ENCODE measurements at regions not wholly inside any gene's neighbourhood (a gene's known extent, or its start where the extent isn't known, plus 50 kb on each side); places are given as distances from the start of the nearest gene placed in this dataset.
"Not testable (repeated sequence)": the region's sequence is repeated elsewhere in the genome, so short reads cannot be mapped to it uniquely, and the experiment has no call there.

DNA sequence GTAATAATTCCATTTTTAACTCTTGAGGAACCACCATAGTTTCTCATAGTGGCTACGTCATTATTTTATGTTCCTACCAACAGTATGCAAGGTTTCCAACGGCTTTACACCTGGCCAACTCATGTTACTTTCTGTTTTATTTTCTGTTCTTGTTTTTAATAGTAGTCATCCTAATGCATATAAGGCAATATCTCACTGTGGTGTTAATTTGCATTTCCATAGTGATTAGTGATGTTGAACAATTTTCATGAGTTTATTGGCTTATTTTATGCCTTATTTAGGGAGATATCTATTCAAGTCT is 465.5 kb upstream of the KLF6 start:
- no peak for DNase-seq

DNA sequence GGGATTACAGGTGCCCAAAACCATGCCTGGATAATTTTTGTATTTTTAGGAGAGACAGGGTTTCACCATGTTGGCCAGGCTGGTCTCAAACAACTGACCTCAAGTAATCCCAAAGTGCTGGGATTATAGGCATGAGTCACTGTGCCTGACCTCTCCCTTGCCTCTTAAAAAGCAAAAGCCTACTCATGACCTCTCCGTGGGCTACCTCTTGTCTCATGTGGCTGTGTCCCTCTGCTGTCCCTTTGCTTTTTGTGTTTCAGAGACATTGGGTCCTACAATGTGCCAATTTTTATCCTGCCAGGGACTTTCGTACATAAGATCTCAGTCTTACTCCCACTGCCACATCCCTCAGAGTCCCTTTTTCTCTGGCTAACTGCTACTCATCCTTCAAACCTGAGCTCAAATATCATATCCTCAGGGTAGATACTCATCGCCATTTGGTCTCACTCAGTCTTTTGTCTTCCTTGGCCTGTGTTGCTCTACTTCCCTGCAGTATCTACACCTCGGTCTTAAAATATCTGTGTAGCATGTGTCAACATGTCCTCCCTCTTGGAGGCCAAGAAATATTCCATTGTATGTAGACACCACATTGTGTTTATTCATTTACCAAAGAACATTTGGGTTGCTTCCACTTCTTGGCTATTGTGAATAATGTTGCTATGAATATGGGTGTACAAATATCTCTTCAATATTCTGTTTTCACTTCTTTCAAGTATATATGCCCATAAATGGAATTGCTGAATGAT is 465.0 kb upstream of the KLF6 start:
- DNase-seq: no peak

DNA sequence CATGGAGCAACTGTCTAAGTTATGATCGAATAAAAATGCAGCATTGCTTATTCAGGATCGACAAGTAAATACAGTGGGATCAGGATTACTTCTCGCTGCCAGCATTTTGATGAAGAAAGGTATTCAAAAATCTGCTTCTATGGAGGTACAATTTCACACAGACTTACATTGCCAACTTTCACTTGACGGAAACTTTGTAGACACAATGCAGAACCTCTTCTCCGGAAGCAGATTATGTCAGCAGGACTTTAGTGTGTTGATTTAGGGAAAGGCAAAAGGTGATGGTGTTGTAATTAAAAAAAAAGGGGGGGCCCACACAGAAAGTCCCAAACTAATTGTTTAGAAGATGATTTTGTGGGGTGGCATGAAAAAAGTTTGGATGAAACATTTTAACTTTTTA is 462.4 kb upstream of the KLF6 start:
- no peak for DNase-seq

DNA sequence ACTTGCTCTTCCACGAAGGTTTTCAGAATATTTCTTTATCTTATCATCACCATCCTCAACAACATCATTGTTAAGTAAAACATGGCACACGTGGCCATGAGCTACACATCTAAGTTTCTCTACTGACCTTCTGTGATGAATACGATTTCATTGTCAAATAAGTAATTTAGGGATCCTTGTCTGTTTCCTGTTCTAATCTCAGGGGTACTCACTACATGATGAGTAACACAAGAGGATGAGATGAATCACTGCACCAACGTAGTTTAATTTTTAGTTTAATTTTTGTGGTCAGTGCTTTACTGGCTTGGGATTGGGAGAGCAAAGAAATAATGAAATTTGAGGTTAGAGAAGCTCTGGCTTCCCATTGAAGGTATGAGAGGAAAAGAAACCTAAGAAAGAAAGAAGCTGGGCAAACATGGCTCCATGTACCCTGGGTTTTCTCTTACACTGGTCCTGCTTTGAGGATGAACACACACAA is 461.9 kb upstream of the KLF6 start:
- no peak for DNase-seq

DNA sequence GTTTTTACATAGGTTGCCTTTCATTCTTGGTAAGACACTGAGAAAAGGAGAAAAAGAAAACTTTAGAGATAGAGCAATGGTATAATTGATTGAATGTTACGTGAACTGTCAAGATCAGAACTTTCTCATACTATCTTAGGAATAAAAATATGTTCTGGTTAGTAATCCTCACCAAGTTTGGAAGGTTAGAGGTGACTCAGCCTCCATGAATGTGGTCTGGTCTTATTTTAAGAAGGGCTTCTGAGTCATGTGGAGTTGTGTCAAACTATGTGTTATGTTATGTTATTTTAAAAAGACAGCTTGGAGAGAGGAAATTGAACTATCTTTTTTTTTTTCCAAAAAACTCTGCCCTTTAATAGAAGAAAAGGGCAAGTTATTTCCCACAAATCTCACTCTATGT is 458.6 kb upstream of the KLF6 start:
- DNase-seq: no peak

DNA sequence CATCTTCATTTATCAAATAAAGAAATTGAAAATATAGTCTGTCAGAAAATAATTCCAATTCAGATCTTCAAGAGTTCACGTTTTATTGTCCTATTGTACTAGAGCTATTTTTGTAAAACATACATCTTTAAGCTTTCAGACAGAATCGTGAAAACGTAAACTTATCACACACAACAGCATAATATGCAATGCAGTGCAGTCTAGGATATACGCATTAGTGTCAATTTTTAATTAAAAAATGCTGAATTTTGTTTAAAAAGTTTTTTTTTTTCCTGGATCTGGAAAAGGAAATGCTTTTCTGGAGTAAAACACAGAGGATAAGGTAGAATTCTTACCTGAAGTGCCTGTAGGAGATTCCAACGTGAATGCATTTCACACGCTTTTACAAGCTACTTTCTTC is 458.2 kb upstream of the KLF6 start:
- DNase-seq: no peak

DNA sequence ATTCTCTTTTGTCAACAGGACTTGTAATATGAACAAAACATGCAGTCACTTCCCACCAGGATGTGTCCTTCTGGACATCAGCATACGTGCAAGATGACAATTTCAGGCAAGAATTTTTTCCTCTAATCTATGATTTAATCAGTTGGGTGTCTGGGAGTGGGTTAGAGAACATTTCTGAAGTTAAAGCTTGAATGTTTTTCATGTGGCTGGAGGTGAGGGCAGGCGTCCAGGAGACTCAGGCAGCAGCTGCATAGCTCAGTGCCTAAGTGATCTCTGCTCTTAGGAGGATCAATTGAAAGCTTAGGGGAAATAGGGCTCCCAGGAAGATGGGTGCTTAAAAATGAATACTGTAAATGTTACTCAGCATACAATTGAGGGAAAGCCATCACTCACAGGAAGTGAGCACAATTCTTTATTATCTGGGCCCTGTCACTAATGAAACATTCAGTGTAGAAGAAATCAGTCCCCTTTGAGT is 457.6 kb upstream of the KLF6 start:
- DNase-seq: no peak

DNA sequence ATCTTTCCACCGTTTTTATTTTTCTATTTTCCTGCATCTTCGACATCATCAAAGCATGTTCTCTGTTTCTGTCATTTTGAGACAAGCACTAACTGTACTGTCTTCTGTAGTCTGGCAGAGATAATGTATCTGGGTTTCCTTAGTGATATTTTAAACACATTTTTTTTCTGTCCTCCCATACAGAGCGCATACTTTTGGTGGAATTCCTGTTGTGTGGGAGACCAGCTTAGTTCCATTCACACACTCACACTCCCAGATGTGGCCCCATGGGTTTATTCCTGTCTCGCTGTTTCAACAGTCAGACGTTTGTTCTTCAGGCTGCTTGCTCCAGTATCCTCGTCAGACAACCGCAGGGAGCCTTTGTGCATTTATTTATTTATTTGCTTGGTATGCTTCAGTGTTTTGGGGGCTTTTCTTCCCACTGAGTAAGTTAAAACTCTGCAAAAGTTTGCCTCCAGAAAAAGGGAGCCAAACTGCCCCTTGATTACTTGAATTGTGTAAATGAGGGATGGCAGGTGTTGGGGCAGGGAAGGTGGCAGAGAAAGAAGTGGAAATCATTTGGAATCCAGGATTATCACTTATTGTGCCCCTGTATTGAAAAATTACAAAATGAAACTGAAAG is 456.8 kb upstream of the KLF6 start:
- DNase-seq: no peak

DNA sequence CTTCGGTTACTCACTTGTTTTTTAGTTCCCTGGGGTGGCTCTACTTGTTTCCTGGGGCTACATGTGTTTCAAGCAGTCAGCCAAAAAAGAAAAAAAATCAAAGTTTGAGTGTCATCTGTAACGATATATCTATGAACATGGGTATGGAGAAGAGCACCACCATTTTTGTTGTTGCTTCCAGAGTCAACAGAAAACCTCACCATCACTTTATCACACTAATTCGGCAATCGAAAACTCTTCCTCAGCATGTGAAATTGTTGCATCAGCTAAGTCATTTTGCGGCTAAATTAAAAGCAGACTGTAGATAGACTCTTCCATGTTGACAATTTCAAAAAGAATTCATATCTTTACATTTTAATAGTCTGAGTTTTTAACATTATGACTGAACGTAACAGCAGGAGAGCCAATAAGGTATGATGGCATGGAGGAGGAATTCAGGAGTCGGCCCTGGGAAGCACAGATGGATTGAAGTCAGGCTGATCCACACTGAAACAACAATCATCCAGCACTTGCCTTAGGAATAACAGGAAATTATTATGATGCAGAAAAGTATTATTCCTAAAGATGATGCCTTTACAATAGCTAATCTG is 455.7 kb upstream of the KLF6 start:
- DNase-seq: no peak

DNA sequence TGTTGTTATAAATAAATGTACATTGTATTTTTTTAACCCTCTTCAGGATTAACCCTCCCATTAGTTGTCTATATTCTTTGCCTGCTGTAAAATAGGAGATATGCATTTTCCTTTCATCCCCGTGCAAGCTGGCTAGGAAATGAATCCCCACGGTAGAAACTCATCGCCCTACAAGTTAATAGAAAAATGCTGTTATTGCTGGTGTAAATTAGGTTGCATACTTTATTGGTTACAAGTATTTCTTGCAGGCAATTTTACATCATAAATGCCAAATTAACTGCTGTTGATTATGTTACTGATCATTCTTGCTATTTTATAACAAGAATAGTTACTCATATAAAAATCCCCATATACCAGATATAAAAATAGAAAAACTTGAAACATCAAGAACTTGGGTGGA is 454.2 kb upstream of the KLF6 start:
- DNase-seq: no peak

DNA sequence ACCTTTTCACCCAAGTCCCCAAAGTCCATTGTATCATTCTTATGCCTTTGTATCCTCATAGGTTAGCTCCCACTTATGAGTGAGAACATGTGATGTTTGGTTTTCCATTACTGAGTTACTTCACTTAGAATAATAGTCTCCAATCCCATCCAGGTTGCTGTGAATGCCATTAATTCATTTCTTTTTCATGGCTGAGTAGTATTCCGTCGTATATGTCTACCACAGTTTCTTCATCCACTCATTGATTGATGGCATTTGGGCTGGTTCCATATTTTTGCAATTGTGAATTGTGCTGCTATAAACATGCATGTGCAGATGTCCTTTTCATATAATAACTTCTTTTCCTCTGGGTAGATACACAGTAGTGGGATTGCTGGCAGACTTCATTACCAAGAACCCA is 451.9 kb upstream of the KLF6 start:
- DNase-seq: not testable (repeated sequence)

DNA sequence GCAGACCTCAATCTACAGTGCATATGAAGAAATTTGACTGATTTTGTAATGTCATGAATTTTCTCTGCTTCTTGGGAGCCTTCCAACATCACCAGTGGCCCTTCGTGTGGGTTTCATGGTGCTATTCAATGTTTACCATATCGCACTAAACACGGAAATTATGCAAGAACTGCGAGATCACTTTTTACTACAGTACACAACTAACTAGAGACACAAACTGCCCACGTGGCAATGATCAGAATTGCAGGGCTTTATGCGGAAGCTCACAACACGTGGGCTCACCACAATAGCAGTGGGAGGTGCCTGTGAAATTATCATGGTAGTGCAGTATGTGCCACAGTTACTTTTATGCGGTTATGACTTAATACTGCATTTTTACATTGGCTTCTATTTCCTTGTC is 449.7 kb upstream of the KLF6 start:
- DNase-seq: no peak

DNA sequence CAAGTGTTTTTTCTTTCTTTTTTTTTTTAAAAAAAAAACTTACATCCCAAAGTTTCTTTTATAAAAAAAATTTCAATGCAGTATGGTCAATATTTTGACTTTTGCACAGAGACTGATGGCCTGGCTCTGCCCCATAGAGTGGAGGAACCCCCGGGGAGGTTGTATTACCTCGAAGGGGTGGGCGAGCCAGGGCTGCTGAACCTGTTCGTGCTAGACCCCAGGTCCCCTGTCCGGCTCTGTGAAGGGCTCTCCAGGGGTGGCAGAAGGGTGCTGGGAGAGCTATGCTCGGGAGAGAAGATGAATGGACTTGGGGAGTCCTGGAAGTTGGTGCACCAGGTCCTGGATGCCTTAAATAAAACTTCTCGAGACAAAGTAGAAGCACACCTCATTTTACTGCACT is 446.4 kb upstream of the KLF6 start:
- DNase-seq: no peak

DNA sequence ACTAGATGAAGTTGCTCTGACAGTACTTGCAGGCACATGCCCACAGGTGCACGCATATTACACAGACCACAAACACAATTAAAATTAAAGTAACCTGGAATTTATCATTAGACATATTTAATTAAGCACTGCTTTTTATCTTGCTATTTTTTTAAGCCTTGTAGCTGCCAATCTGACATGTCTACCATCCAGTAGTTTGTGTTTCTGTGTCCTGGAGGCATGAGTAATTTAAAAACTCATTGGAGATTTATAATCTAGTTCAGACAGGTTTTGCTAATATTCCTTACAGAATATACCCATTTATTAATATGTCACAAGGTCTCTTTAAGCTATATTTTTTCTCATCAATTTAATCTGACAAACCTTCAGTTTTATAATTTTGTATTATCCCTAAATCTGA is 445.0 kb upstream of the KLF6 start:
- DNase-seq: no peak

DNA sequence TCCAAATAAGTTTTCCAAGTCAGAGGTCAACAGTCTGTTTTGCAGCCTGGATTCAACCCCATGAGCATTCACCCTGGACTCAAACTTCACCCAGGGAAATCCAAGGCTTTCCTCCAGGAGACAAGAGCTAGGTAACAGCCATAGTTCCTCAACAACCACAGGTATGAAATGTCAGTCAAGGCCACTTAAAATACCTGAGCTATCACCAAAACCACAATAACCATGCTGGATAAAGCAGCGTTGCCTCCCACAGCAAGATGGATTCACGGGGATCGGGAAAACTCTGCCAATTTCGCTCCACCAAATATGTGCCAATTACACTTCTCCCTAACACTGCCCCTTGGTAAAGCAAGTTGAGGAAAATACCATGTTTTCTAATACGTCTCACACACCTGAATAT is 444.1 kb upstream of the KLF6 start:
- no peak for DNase-seq

DNA sequence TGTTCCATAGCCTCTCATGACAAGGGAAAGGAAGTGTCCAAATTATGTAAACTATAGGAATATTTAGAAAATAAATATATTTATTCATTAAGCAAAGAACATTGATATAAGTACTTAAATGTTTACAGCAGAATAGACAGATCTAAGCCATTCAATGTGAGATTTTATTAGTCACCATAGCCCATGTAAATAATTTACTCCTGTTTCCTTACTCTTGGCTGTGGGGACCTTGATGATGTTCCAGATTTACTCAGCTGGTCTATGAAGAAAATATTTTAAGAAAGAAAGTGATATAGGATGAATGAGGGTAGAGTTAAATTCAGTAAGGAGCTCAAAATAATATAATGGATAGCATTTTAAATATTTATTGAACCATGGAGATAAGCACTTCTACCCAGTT is 442.6 kb upstream of the KLF6 start:
- no peak for DNase-seq

DNA sequence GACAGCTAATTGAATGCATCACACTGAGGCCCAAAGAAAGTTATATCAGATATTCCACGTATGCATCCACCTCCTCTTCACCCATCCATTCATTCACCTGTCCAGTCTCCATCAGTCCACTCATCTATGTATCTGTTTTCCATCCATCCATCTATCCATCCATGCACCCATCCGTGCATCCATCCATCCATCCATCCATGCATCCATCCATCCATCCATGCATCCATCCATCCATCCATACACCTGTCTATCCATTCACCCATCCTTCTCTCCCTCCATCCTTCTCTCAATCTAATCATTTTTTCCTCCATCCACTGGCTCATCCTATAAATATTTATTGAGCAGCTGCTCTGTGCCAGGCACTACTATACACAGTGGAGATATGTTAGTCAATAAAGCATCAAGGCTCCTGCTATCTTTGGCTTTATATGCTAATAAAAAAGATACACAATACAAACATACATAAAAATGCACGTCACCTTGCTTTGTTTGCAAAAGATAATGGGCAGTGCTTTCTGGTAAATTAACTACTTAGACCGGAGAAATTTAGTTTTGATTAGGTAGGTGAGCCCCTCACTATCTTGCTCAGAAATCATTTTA is 442.0 kb upstream of the KLF6 start:
- DNase-seq: no peak

DNA sequence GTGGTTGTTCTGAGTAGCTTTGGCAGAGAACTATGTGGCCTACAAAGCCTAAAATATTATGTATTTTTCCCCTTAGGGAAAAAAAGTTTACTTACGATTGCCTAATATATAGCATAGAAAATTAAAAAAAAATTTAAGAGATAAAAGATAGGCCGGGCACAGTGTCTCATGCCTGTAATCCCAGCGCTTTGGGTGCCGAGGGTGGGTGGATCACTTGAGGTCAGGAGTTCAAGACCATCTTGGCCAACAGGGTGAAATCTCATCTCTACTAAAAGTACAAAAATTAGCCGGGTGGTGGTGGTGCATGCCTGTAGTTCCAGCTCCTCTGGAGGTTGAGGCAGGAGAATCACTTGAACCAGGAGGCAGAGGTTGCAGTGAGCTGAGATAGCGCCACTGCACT is 439.2 kb upstream of the KLF6 start:
- no peak for DNase-seq

DNA sequence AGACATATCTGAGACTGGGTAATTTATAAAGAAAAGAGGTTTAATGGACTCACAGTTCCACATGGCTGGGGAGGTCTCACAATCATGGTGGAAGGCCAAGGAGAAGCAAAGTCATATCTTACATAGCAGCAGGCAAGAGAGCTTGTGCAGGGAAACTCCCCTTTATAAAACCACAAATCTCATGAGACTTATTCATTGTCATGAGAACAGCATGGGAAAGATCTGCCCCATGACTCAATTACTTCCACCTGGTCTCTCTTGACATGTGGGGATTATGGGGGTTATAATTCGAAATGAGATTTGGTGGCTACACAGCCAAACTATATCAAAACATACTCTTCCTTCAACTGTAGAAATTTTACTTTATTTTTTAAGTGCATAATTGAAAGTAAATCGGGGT is 436.3 kb upstream of the KLF6 start:
- DNase-seq: not testable (repeated sequence)

DNA sequence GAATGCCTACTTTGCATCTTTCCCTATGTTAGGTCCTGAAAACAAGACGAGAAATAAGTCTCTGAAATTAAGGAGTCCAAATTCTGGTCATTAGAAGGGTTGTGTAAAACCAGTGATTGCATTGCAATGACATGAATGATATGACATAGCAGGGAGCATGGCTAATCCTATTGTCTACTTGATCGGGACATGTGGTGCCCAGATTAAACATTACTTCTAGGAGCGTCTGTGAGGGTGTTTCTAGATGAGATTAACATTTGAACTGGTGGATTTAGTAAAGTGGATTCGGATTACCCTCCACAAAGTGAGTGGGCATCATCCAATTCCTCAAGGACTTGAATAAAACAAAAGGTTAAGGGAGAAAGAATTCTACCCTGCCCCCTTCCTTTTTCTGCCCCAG is 434.9 kb upstream of the KLF6 start:
- no peak for DNase-seq

DNA sequence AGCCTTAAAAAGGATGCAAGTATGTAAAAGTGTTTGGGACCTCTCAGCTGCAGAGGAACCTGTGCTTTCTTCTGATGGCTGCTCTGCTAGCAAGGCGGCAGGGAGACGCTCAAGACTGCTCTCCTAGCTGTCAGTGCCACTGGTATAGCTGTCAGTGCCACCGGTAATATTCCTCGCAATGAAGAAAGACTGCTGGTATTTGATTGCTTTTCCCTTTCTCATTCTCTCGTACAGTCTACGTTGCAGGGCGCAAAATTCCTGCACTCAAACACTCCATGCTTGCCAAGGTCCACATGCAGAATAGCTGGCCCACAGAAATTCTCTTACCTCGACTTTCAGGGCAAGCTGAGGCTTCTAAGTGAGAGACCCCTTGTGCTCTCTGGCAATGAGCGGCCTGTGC is 432.6 kb upstream of the KLF6 start:
- DNase-seq: no peak

DNA sequence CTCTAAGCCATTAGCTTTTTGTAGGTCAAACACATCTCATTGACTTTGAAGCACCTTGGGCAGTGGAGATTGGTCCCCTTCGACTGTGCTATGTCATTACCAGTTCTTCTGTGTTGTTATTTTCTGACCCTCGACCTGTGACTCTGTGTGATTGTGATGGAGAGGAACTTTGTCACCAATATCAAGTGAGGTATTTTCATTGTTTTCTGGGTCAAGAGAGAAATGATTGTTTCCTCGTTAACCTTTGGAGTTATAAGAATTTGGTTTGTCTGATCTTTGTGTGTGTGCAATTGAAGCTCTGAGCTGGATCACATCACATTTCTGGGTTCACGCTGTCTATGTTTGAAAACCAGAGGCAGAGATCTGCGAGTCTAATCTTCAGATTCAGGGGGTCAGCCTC is 432.2 kb upstream of the KLF6 start:
- DNase-seq: no peak

DNA sequence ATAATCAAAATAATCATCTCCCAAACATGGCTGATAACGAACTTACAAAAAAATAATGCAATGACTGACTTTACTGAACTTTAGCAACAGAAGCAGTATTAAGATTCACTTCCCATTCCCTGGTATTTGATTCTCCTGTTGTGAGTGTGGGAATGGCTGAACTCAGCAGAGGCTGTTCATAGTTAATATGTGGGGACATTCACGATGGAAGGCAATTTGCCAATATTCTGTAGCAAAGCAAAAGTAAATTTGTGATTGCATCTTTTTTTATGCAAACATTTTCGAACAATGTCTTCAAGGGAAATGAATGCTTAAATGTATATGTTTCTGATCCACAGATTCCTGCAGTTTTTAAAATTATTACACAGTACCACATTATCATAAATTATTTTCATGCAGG is 431.7 kb upstream of the KLF6 start:
- DNase-seq: no peak

DNA sequence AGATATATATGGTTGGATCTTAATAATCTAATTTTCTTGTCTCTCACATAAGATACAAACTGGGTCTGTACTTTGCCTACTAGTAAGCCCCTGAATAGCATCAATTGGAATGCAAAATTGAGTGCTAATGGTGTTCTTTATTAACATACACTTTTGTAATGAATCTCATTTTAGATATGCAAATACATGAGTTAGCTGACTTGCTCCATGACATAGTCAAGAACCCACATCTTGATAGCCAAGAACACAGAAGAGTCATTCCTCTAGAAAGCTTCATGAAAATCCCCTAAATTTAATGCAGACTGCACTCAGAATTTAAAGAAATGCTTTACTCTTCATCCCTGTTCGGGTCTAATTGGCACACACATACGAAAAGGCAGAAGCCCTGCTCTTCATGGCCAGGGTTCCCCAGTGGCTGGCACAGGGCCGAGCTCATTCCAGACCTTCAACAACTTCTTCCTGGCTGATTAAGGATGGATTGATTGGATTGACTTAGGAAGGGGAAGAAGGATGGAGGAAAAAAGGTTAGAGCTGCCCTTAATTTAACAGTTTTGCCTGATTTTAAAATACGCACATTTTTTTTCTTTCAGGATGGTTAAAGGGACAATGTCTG is 431.1 kb upstream of the KLF6 start:
- no peak for DNase-seq

All from NK-92 treated with Interleukin-12 subunit alpha and Interleukin-12 subunit beta, amount 100 ng/mL, for 24 hours (cell line).